GM23248 (cell line): ENCODE measurements at regions not wholly inside any gene's neighbourhood (a gene's known extent, or its start where the extent isn't known, plus 50 kb on each side); places are given as distances from the start of the nearest gene placed in this dataset.

Experiments
- EZH2 ChIP-seq: fragments of 200-600 bp; sonication (generic); IDR thresholded peaks from 2 replicates; pipeline ENCODE4 v1.6.1; 2018; ENCODE audit warnings: antibody characterized with exemption, mild to moderate bottlenecking; ENCODE audit not compliant: insufficient read depth, poor library complexity, severe bottlenecking
- EZH2phosphoT487 ChIP-seq: fragments of 200-600 bp; sonication (generic); IDR thresholded peaks from 2 replicates; pipeline ENCODE4 v1.6.1; 2018; ENCODE audit warnings: antibody characterized with exemption, moderate library complexity, mild to moderate bottlenecking, low read depth; ENCODE audit not compliant: insufficient read depth

- TF ChIP-seq EZH2 (no peak), EZH2phosphoT487 (no peak)
Observed at GRCh38 chr20:17108896-17109295, 117.9 kb upstream of the PCSK2 start.
